Loucy (cell line): ENCODE measurements at regions not wholly inside any gene's neighbourhood (a gene's known extent, or its start where the extent isn't known, plus 50 kb on each side); places are given as distances from the start of the nearest gene placed in this dataset.

Experiments used
- H2AFZ ChIP-seq: fragments of 200-600 bp; sonication (generic); 2 replicates; pipeline ENCODE4 v1.6.0; 2016; ENCODE audit warnings: antibody characterized with exemption, mild to moderate bottlenecking, low read length, moderate library complexity
- H3F3A ChIP-seq: fragments of 200-600 bp; 2 replicates; pipeline ENCODE4 v1.6.0; 2016; ENCODE audit warnings: antibody characterized with exemption, low read depth, mild to moderate bottlenecking
- H3K27me3 ChIP-seq: fragments of 200-600 bp; sonication (generic); 2 replicates; pipeline ENCODE4 v1.6.1; 2014; ENCODE audit warnings: low read length, mild to moderate bottlenecking; ENCODE audit not compliant: insufficient read depth, poor library complexity, severe bottlenecking
- H3K36me3 ChIP-seq: fragments of 200-600 bp; sonication (generic); 2 replicates; pipeline ENCODE4 v1.6.1; 2016; ENCODE audit warnings: low read length; ENCODE audit not compliant: insufficient read depth
- H3K4me1 ChIP-seq: fragments of 200-600 bp; sonication (generic); 2 replicates; pipeline ENCODE4 v1.5.1; 2014; ENCODE audit warnings: low read length, mild to moderate bottlenecking; ENCODE audit not compliant: insufficient read depth, poor library complexity, severe bottlenecking
- H3K4me2 ChIP-seq: fragments of 200-600 bp; sonication (generic); 2 replicates; pipeline ENCODE4 v1.6.0; 2014; ENCODE audit warnings: antibody characterized with exemption, low read length, low read depth, mild to moderate bottlenecking; ENCODE audit not compliant: poor library complexity, severe bottlenecking
- H3K4me3 ChIP-seq: fragments of 200-600 bp; sonication (generic); 2 replicates; pipeline ENCODE4 v1.5.1; 2014; ENCODE audit warnings: low read length, mild to moderate bottlenecking, mixed read lengths; ENCODE audit not compliant: poor library complexity, severe bottlenecking
- H3K79me2 ChIP-seq: fragments of 200-600 bp; sonication (generic); 2 replicates; pipeline ENCODE4 v1.6.1; 2014; ENCODE audit warnings: low read length; ENCODE audit not compliant: insufficient read depth
- H3K9ac ChIP-seq: fragments of 200-600 bp; sonication (generic); 2 replicates; pipeline ENCODE4 v1.6.0; 2014; ENCODE audit warnings: mild to moderate bottlenecking, low read depth, low read length, moderate library complexity; ENCODE audit not compliant: poor library complexity, severe bottlenecking
- H3K9me2 ChIP-seq: fragments of 200-600 bp; sonication (generic); replicated peaks from 2 replicates; pipeline ENCODE4 v1.6.1; 2016; ENCODE audit warnings: low read depth, low read length, mixed read lengths
- H3K9me3 ChIP-seq: fragments of 200-600 bp; sonication (generic); 2 replicates; pipeline ENCODE4 v1.6.1; 2014; ENCODE audit warnings: mild to moderate bottlenecking, antibody characterized with exemption, low read length, low read depth; ENCODE audit not compliant: insufficient read depth
- H4K20me1 ChIP-seq: fragments of 200-600 bp; sonication (generic); 2 replicates; pipeline ENCODE4 v1.6.0; 2014; ENCODE audit warnings: antibody characterized with exemption, low read length, mild to moderate bottlenecking; ENCODE audit not compliant: insufficient read depth, poor library complexity, severe bottlenecking
- EZH2phosphoT487 ChIP-seq: fragments of 200-600 bp; IDR thresholded peaks from 2 replicates; pipeline ENCODE4 v1.6.1; 2018; ENCODE audit warnings: antibody characterized with exemption, mild to moderate bottlenecking, moderate library complexity, borderline replicate concordance
- TF ChIP-seq, protein P1 (sequence below): fragments of 200-600 bp; sonication (generic); conservative IDR thresholded peaks from 2 replicates; pipeline ENCODE4 v1.5.1; 2014; ENCODE audit warnings: mild to moderate bottlenecking, antibody characterized with exemption, low read length

GRCh38 chr18:55688030-55688429 is 100.0 kb upstream of the TCF4 start:
- Histone ChIP-seq H2AFZ (no peak overlapping the region), H3K9me2 (0 out of 2 replicates have a peak, but pooled peaks cover 3% of the 10 kb centered on the region), H3K4me1 (no peaks in the 10 kb centered on the region), H3F3A (no peaks in the 10 kb centered on the region), H3K4me2 (no peak overlapping the region), H3K9ac (no peak overlapping the region), H3K36me3 (no peaks in the 10 kb centered on the region), H3K4me3 (no peak overlapping the region), H3K27me3 (no peaks in the 10 kb centered on the region), H3K9me3 (no peaks in the 10 kb centered on the region), H4K20me1 (no peaks in the 10 kb centered on the region), H3K79me2 (no peaks in the 10 kb centered on the region)
- no peak for TF ChIP-seq EZH2phosphoT487
- TF ChIP-seq, protein P1, sequence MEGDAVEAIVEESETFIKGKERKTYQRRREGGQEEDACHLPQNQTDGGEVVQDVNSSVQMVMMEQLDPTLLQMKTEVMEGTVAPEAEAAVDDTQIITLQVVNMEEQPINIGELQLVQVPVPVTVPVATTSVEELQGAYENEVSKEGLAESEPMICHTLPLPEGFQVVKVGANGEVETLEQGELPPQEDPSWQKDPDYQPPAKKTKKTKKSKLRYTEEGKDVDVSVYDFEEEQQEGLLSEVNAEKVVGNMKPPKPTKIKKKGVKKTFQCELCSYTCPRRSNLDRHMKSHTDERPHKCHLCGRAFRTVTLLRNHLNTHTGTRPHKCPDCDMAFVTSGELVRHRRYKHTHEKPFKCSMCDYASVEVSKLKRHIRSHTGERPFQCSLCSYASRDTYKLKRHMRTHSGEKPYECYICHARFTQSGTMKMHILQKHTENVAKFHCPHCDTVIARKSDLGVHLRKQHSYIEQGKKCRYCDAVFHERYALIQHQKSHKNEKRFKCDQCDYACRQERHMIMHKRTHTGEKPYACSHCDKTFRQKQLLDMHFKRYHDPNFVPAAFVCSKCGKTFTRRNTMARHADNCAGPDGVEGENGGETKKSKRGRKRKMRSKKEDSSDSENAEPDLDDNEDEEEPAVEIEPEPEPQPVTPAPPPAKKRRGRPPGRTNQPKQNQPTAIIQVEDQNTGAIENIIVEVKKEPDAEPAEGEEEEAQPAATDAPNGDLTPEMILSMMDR, result no peak

DNA sequence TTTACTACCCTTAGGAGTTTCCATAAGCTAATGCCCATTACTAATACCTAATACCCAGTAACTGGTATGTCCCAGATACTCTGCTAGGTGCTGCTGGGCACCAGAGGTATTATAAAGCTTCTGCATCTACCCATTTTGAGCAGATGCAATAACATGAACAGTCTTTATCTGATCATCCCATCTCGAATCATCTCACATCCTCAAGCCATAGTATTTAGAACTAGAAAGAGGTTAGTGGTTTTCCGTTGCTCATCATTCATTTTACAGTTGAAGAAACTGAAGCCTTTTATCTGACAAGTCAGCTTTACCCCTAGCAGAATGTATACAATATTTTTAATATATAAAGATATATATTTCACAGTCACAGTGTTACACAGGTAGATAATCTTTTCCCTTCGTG is 99.1 kb upstream of the TCF4 start:
- Histone ChIP-seq H3F3A (no peaks in the 10 kb centered on the region), H4K20me1 (no peaks in the 10 kb centered on the region), H3K79me2 (no peaks in the 10 kb centered on the region), H2AFZ (no peak overlapping the region), H3K27me3 (no peaks in the 10 kb centered on the region), H3K9me3 (no peaks in the 10 kb centered on the region), H3K9me2 (0 out of 2 replicates have a peak, but pooled peaks cover 3% of the 10 kb centered on the region), H3K36me3 (no peaks in the 10 kb centered on the region), H3K4me3 (no peak overlapping the region), H3K9ac (no peak overlapping the region), H3K4me1 (no peaks in the 10 kb centered on the region), H3K4me2 (no peak overlapping the region)
- TF ChIP-seq, protein P1, result no peak
- TF ChIP-seq EZH2phosphoT487, result no peak

- H3K9me3 ChIP-seq, result no peaks in the 10 kb centered on the region
- no peak overlapping the region for H3K4me2 ChIP-seq
- H3K9ac ChIP-seq, result no peak overlapping the region
- 0 out of 2 replicates have a peak, but pooled peaks cover 3% of the 10 kb centered on the region for H3K9me2 ChIP-seq
- no peak overlapping the region for H2AFZ ChIP-seq
- H4K20me1 ChIP-seq, result no peaks in the 10 kb centered on the region
- H3K27me3 ChIP-seq, result no peaks in the 10 kb centered on the region
- H3K36me3 ChIP-seq, result no peaks in the 10 kb centered on the region
- H3K79me2 ChIP-seq, result no peaks in the 10 kb centered on the region
- no peak for TF ChIP-seq EZH2phosphoT487
- TF ChIP-seq, protein P1, result no peak
- no peaks in the 10 kb centered on the region for H3K4me1 ChIP-seq
- no peak overlapping the region for H3K4me3 ChIP-seq
- H3F3A ChIP-seq, result no peaks in the 10 kb centered on the region
These were observed 97.6 kb upstream of the TCF4 start for GRCh38 chr18:55685638-55686037.
